ENCODE measurements at regions not wholly inside any gene's neighbourhood (a gene's known extent, or its start where the extent isn't known, plus 50 kb on each side); places are given as distances from the start of the nearest gene placed in this dataset.

GRCh38 chr2:14261771-14262170 lies 370.7 kb upstream of the LRATD1 start (continued):
- TF ChIP-seq HDAC2 (IDR thresholded peaks at IDR 0.05) (no peak), ZNF830 (CRISPR knock-in tag; IDR thresholded peaks at IDR 0.05) (no peak), ZNF134 (CRISPR knock-in tag; conservative IDR thresholded peaks at IDR 0.05) (no peak), ZBTB33 (CRISPR knock-in tag; IDR thresholded peaks at IDR 0.05) (no peak), DPF2 (IDR thresholded peaks at IDR 0.05) (no peak), ZBTB1 (CRISPR knock-in tag; IDR thresholded peaks at IDR 0.05; ENCODE audit: borderline replicate concordance, low read depth) (no peak)

GRCh38 chr2:14263053-14263452 lies 369.5 kb upstream of the LRATD1 start:
- ChIA-PET CTCF (ENCODE audit: low intra/inter-chr PET ratio) (no interaction called here), POLR2A (no interaction called here)
- in situ Hi-C loops (cut with MboI) = no loop called here

More at GRCh38 chr2:14263053-14263452, 369.5 kb upstream of the LRATD1 start:
- H3K4me2 ChIP-seq (ENCODE audit: insufficient read depth, low read length) = no peak overlapping the region
- ATAC-seq = no peak
- H3K27ac ChIP-seq (ENCODE audit: extremely low read depth, low read depth, low read length) = no peak overlapping the region
- H4K20me1 ChIP-seq (replicated peaks; ENCODE audit: control insufficient read depth, insufficient read depth, low read length) = no peaks in the 10 kb centered on the region
- H3K4me1 ChIP-seq (replicated peaks in 1 of 2; ENCODE audit: control insufficient read depth in 2 of 2, insufficient read depth in 2 of 2, low read length in 2 of 2) = no peaks in the 10 kb centered on the region
- no peak overlapping the region for H3K9ac ChIP-seq (ENCODE audit: insufficient read depth in 1 of 2, low read depth in 2 of 2, low read length in 2 of 2)
- no peaks in the 10 kb centered on the region for H3K27me3 ChIP-seq (ENCODE audit: control insufficient read depth in 2 of 2, insufficient read depth in 2 of 2, low read length in 2 of 2)
- no peaks in the 10 kb centered on the region for H3K36me3 ChIP-seq (ENCODE audit: control insufficient read depth, insufficient read depth, low read length)
- BruUV-seq (replicated peaks) = no TSS peak
- TF ChIP-seq CREBBP (IDR thresholded peaks at IDR 0.05; ENCODE audit: low read depth, low read length) (no peak), NFIX (CRISPR knock-in tag; IDR thresholded peaks at IDR 0.05; ENCODE audit: low read depth) (no peak), IRF2 (CRISPR knock-in tag; IDR thresholded peaks at IDR 0.05) (no peak), CLOCK (CRISPR knock-in tag; IDR thresholded peaks at IDR 0.05; ENCODE audit: borderline replicate concordance) (no peak), SNAPC5 (CRISPR knock-in tag; IDR thresholded peaks at IDR 0.05) (no peak)
- no peak overlapping the region for H2AFZ ChIP-seq (ENCODE audit: low read depth, low read length)
- intact Hi-C loops (cut with micrococcal nuclease) = no loop called here
- FAIRE-seq = no peak
- DNase-seq (ENCODE audit: extremely low read depth in 1 of 4, low spot score in 3 of 4) = no peak
- H3K79me2 ChIP-seq (ENCODE audit: control insufficient read depth, insufficient read depth, low read length) = no peaks in the 10 kb centered on the region
- H3K9me1 ChIP-seq (ENCODE audit: control insufficient read depth, insufficient read depth, low read length) = no peaks in the 10 kb centered on the region
- 0 out of 2 replicates have a peak, but pooled peaks cover 1% of the 10 kb centered on the region for H3K9me3 ChIP-seq (replicated peaks; ENCODE audit: control insufficient read depth, insufficient read depth, low read depth, low read length)
- H3K4me3 ChIP-seq = no peak overlapping the region
